ENCODE measurements at regions not wholly inside any gene's neighbourhood (a gene's known extent, or its start where the extent isn't known, plus 50 kb on each side); places are given as distances from the start of the nearest gene placed in this dataset.

DNA sequence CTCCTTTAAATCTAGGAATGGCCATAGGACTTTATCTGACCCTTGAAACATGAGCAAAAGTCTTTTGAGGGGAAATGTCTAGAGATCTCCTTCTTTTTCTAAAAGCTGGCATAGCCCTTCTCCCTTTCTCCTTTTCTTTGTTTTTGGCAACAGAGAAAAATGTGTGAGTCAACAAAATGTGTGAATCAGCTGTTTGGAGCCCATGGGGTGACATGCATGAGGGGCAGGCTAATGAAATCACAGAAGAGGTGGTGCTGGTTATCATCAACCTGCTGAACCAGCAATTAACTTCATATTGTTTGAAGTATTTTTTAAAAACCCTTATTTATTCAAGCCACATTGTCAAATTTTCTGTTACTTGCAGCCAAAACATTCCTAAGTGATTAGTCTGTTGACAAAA, 132.3 kb downstream of the CCDC59 start:
- no peak for DNase-seq (ENCODE audit: extremely low spot score)
- POLR2A ChIA-PET: no interaction called here
- CTCF ChIA-PET: no interaction called here
- TF ChIP-seq, protein P1, sequence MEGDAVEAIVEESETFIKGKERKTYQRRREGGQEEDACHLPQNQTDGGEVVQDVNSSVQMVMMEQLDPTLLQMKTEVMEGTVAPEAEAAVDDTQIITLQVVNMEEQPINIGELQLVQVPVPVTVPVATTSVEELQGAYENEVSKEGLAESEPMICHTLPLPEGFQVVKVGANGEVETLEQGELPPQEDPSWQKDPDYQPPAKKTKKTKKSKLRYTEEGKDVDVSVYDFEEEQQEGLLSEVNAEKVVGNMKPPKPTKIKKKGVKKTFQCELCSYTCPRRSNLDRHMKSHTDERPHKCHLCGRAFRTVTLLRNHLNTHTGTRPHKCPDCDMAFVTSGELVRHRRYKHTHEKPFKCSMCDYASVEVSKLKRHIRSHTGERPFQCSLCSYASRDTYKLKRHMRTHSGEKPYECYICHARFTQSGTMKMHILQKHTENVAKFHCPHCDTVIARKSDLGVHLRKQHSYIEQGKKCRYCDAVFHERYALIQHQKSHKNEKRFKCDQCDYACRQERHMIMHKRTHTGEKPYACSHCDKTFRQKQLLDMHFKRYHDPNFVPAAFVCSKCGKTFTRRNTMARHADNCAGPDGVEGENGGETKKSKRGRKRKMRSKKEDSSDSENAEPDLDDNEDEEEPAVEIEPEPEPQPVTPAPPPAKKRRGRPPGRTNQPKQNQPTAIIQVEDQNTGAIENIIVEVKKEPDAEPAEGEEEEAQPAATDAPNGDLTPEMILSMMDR (IDR thresholded peaks at IDR 0.05; ENCODE audit: control extremely low read depth, extremely low read depth, low read depth, missing control alignments): no peak

DNA sequence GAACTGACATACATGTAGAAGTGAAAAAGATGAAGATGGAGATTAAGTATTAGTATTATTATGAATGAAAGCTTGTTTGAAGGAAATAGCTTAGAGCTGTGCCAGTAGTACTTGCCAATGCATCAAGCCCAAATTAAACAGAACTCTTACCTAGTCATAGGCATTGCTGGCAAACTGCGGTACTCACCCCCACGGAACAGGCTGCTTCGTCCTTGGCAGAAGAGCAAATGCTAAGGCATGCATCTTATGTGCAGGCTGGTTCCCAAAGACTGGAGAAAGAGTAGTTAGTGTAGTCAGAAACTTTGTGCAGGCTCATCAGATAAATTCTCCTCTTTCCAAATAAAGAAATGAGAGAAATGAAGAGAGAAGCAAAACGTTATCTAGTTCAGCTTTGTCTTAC, 134.8 kb downstream of the CCDC59 start:
- ChIA-PET CTCF (interaction anchor here (1.0 kb wide), 1 partner anchor 12 kb away, joined by 4 read pairs; no protein-coding TSS in a partner anchor), POLR2A (interaction anchor here (0.5 kb wide), 1 partner anchor 1678 kb away, joined by 4 read pairs; no protein-coding TSS in a partner anchor)
- DNase-seq (ENCODE audit: extremely low spot score): no peak
- TF ChIP-seq, protein P1 (IDR thresholded peaks at IDR 0.05; ENCODE audit: control extremely low read depth, extremely low read depth, low read depth, missing control alignments): no peak

DNA sequence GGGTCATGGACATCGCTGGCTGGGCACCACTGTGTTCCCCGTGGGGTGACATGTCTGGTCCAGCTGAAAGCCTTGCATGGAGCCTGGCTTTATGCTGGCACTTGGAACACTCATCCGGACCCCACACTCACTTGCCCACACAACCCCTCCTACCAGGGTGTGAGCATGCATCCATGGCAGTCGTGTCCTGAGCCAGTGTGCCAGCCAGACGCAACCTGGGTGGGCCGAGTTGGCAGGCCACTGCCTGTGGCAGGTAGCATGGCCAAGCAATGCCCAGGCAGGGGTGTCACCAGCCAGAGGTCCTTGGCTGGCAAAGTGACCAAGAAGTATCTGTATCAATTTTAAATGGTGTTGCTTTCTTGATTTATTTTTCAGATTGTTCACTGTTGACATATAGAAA, 141.7 kb downstream of the CCDC59 start:
- TF ChIP-seq, protein P1 (IDR thresholded peaks at IDR 0.05; ENCODE audit: control extremely low read depth, extremely low read depth, low read depth, missing control alignments): no peak
- no peak for DNase-seq (ENCODE audit: extremely low spot score)
- ChIA-PET CTCF (no interaction called here), POLR2A (no interaction called here)

DNA sequence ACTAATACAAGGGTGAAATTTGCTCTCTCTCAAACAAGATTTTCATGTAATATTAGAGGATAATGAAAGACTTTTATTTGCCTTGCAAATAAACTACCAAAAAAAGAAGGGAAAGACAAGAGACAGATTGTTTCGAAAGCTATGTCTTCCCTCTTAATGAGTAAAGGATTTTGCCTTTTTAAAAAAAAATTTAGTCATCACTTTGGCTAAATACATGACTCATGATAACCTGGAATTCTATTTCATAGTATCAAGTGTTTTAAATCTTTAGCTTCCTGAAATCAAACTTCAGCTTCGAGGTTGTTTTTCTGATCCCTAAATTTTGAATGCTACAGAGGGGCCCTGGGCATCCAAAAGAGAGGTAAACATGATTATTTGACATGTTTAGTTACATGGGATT, 144.4 kb downstream of the CCDC59 start:
- TF ChIP-seq, protein P1 (IDR thresholded peaks at IDR 0.05; ENCODE audit: control extremely low read depth, extremely low read depth, low read depth, missing control alignments): no peak
- ChIA-PET CTCF (no interaction called here), POLR2A (no interaction called here)
- DNase-seq (ENCODE audit: extremely low spot score): no peak

DNA sequence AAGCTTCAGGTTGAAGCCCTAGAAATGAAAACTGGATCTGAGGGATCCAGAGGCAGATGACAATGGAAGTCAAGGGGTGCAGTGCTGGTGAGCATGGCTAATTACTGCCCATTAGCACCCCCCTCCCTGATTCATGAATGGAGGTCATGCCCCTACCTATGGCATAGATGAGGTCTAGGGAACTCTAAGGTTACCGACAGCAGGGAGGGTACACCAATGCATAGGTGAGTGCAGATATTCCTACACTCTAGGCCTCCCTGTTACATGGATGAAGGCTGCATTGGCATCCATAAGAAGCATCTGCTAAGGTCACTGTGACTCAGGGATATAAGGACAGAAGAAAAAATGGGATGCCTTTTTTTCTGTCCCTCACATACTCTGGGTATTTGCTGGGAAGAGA, 147.3 kb downstream of the CCDC59 start:
- TF ChIP-seq, protein P1 (IDR thresholded peaks at IDR 0.05; ENCODE audit: control extremely low read depth, extremely low read depth, low read depth, missing control alignments): no peak
- CTCF ChIA-PET: interaction anchor here (2.2 kb wide), 1 partner anchor 13 kb away, joined by 4 read pairs; no protein-coding TSS in a partner anchor
- no peak for DNase-seq (ENCODE audit: extremely low spot score)
- POLR2A ChIA-PET: no interaction called here

DNA sequence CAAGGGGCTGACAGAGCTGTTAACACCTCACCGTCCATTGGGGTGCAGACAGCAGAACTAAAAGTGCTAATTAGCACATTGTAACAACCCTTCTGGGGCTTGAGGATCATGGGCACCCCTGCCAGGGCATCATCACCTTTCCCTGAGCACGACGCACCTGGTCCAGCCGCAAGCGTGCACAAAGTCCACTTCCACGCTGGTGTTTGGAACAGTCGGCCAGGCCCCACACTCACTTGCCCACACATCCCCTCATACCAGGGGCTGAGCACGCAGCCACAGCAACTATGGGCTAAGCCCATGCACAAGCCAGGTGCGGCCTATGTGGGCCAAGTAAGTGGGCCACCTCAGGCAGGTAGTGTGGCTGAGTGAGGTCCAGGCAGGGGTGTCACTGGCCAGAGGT, 148.7 kb downstream of the CCDC59 start:
- no peak for DNase-seq (ENCODE audit: extremely low spot score)
- POLR2A ChIA-PET: no interaction called here
- CTCF ChIA-PET: no interaction called here
- TF ChIP-seq, protein P1 (IDR thresholded peaks at IDR 0.05; ENCODE audit: control extremely low read depth, extremely low read depth, low read depth, missing control alignments): no peak

DNA sequence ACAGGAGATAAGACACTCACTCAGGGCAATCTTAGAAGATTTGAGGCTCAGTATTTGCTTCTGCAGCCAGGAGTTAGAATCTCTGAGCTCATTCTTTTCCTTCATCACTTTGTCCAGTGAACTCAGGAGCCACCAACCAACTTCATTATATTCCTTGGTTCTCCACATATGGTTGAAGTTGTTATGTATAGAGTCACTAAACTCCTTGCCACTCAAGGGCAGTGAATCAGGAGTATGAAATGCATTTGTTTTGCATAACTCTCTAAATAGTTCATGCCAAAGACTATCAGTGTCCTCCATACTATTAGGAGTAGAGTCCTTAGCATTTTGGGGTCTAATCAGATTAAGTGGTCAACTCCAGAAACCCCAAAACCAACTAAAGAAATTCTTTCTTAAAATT, 150.6 kb downstream of the CCDC59 start:
- no peak for DNase-seq (ENCODE audit: extremely low spot score)
- CTCF ChIA-PET: interaction anchor here (1.4 kb wide), 1 partner anchor 30 kb away, joined by 3 read pairs; no protein-coding TSS in a partner anchor
- POLR2A ChIA-PET: no interaction called here
- TF ChIP-seq, protein P1 (IDR thresholded peaks at IDR 0.05; ENCODE audit: control extremely low read depth, extremely low read depth, low read depth, missing control alignments): no peak
